Globus pallidus (tissue), 1 donor: ENCODE measurements at regions not wholly inside any gene's neighbourhood (a gene's known extent, or its start where the extent isn't known, plus 50 kb on each side); places are given as distances from the start of the nearest gene placed in this dataset.
A peak's percentile ranks its signal among the peaks of the same experiment; 100 is the strongest.
"Not testable (repeated sequence)": the region's sequence is repeated elsewhere in the genome, so short reads cannot be mapped to it uniquely, and the experiment has no call there.

Experiments used
- DNase-seq: peaks from one replicate; pipeline ENCODE4 v3.0.0-alpha.2; 2015; ENCODE audit warnings: low spot score

DNA sequence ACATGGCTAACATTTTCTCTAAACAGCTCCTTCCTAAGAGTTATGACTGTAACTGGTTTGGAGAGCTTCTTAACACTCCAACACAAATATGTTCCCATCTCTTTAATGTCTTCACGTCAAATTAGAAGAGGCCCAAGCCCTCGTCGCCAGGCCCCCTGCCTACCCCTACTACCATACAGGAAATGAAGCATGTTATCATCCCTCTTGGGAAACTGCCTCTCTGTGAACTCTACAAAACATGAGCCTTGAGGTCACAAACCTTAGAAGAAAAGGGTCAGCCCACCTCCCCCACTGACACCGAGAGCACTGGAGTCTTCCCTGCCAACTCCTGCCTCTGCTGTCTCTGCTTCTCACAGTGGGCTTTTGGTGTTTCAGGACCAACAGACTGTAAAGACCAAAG, 243.1 kb upstream of the STT3B start:
- no peak for DNase-seq

- no peak for DNase-seq
Measured at GRCh38 chr3:31290046-31290445, 242.7 kb upstream of the STT3B start.

DNA sequence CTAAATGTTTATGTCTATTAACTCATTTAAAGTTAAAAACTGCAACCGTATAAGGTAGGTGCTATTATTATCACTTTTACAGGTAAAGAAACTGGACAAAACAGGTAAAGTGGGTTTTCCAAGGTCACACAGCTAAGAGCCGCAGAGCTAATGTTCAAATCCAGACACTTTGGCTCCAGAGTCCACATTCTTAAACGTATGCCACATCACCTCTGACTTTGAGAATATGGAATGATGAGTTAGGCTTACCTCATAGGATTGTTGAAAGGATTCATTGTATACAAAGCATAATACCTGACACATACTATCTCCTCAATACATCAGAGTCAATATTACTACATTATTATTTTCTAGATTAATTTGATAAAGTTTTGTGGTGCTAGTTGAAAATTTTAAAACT, 240.9 kb upstream of the STT3B start:
- no peak for DNase-seq

GRCh38 chr3:31294430-31295149, 238.1 kb upstream of the STT3B start:
- DNase-seq: no peak

DNA sequence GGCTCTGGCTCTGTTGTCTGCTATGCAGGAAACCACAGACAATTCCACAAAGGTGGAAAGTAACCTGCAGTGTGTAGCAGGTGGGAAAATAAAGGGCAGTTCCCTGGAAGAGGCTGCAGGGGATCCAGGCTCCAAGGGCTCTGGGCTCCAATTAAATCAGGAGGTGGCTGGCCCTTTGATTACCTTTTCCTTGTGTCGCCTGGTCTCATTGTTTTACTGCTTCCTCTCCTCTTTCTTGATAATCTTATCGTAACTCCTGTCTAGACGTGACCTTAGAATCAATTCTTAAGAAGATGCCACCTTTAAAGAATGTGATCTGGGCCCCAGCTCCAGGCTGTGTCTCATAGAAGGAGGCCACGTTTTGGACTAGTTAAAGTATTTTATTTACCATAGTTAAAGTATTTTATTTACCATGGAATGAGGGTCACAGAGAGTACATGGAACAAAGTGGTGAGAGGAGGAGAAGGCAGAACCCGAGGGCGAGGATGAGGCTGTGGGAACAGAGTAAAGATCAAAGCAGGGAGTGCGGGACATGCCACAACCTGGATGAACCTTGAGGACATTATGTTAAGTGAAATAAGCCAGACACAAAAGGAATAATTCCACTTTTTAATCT, 237.5 kb upstream of the STT3B start:
- DNase-seq: no peak

DNA sequence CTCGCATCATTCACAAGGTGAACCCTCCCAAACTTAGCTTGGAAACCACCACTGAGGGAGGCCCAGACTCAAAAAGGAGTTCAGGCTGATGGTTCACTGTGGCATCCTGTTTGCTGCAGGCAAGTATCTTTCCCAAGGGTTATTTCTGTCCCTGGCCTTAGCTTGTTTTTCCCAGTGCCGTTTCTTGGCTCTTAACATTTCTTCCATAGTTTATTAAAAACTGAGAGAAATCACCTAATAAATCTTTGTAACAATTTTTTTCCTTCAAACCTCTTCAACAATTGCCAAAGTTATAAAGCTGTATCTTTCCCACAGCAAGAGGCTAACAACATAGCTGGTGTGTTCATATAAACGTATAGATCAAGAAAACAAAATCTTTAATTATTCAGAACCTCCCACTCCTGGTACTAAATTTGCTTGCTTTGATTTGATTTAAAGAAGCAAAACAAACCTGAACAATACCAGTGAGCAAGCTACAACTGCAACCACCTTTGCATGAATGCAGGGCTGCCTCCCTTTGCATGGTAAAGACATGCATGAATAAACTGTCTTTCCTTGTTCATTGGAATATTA, 234.9 kb upstream of the STT3B start:
- no peak for DNase-seq

- DNase-seq: no peak
Measured at GRCh38 chr3:31300456-31301443, 232.0 kb upstream of the STT3B start.

DNA sequence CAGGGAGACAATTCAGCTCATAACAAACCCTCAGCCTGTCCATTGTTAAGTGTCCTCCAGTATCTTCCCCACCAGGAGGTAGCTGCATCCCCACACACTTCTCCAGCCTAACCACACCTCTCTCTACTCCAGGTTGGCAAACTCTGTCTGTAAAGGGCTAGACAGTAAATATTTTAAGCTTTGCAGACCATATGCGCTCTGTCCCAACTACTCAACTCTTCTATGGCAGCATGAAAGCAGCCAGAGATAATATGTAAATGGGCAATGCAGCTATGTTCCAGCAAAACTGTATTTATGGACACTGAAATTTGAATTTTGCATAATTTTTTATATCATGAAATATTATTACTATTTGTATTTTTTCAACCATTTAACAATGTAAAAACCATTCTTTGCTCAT, 230.4 kb upstream of the STT3B start:
- no peak for DNase-seq

DNA sequence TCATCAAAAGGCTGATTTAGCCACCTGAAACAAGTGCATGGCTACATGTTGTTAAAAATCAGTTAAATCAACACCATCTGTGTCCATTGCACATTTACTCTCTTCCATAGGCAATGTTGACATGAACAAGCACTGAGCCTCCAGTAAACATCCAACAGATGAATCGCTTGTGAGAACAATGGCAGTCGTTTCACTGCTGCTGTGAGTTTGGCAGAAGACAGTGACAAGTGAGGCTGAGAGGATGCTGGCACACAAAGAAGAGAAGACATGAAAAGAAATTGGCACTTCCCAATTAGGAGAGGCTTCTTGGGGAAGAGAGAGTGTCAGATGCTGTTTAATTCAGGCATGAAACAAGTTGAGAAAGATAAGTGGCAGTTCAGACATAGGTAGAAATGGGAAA, 227.4 kb upstream of the STT3B start:
- DNase-seq: peak; percentile 13

- no peak for DNase-seq
Measured at GRCh38 chr3:31307131-31307785, 225.5 kb upstream of the STT3B start.

DNA sequence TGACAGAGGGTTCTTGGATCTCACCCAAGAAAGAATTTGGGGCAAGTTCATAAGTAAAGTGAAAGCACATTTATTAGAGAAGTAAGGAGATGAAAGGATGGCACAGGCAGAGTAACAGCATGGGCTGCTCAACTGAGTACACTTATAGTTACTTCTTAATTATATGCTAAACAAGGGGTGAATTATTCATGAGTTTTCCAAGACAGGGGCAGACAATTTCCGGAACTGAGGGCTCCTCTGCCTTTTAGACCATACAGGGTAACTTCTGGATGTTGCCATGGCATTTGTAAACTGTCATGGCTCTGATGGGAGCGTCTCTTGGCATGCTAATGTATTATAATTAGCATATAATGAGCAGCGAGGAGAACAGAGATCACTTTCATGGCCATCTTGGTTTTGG, 221.2 kb upstream of the STT3B start:
- DNase-seq: no peak

DNA sequence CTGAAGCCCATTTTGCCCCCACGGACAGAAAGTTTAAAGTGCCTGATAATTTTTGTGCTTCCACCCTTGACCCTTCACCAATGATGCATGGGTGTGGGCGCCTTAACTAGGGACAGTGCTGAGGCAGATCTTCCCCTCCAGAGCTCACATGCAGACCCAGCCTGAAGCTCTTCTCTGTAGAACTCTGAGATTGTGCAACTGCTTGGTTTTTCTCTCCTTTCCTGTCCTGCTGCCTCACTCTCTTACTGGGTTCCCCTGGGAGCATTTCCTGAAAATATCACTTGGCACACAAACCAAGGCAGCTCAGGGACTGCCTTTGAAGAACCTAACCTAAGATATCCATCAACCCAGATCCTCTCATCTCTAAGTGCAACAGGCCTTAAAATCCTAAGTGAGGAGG, 220.3 kb upstream of the STT3B start:
- no peak for DNase-seq

- DNase-seq: no peak
Measured at GRCh38 chr3:31314258-31314657, 218.5 kb upstream of the STT3B start.

DNA sequence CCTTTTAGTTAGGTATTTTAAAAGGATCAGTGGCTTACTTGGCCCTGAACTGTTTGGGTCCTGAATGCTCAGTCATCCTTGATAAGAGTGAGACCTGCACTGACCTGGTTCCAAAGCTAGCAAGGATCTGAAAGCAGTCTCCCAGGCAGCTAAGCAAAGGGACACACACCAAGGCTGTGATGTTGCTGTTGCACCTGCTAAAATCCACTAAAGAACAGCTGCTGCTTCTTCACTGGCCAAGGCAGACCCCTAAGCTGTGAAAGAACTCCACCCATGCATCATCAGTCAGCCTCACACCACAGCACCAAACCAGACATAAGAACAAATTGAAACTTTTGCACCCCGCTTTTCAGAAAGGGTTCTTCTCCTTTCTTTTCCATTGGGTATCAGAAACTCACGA, 213.4 kb upstream of the STT3B start:
- DNase-seq: no peak

GRCh38 chr3:31321620-31322019, 211.1 kb upstream of the STT3B start:
- no peak for DNase-seq

DNA sequence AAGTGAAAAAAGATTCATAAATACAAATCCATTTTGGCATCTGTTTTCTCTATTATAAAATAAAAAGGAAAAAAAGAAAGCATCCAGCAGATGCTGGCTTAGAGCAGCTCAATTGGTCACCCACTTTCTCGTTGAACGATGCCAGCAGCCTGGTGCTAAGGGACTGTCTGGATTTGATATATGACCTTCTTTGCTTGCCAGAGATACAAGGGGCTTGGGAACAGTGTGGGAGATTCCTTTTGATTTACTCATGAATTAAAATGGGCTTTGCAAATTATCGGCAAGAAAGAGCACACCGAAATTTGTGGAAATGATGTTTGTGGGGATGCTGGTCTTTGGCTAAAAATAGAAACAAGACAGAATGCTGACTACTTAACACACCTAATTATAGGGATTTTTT, 210.3 kb upstream of the STT3B start:
- DNase-seq: no peak

- DNase-seq: not testable (repeated sequence)
Measured at GRCh38 chr3:31327826-31328357, 204.8 kb upstream of the STT3B start.

DNA sequence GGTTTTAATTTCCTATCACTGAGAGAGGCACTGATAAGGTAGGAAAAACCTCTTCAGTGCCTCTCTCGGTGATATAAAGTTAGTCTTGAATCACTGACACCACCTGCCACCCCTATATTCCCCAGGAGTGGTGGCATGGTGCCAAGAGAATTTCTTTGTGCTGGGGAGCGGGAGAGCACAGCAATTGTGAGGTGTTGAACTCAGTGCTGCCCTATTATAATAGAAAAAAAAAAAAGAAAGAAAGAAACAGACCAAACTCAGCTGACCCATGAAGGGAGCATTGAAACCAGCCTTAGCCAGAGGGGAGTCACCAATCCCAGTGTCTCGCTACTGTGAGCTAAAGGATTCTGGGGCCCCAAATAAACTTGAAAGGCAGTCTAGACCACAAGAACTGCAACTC, 201.4 kb upstream of the STT3B start:
- DNase-seq: no peak

- no peak for DNase-seq
Measured at GRCh38 chr3:31341130-31341529, 191.6 kb upstream of the STT3B start.

GRCh38 chr3:31343075-31343474, 189.7 kb upstream of the STT3B start:
- DNase-seq: no peak

DNA sequence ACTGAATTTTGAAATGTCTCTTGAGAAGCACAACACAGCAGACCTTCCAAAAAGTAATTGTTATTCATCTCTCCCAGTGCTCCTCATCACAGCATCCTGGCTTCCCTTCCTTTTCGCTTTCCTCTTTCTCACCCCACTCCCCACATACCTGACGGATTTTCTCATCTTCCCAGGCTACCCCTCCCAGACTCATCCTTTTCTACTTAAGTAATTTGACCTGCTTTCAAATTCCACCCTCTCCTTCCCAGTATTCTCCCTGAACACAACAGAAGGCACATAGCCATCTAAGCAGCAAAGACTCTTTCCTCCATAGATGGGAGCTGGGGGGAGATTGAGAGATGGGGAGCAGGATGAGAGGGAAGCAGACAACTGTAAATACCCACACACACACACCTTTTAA, 187.1 kb upstream of the STT3B start:
- DNase-seq: no peak

GRCh38 chr3:31346542-31346979, 186.2 kb upstream of the STT3B start:
- DNase-seq: no peak
